ENCODE measurements at regions not wholly inside any gene's neighbourhood (a gene's known extent, or its start where the extent isn't known, plus 50 kb on each side); places are given as distances from the start of the nearest gene placed in this dataset.

- Mint-ChIP-seq H3K9me3 (no peaks in the 10 kb centered on the region), H3K27me3 (ENCODE audit: low read depth in 2 of 2) (peaks cover 0 to 11% of the 10 kb centered on the region in 2 donors), H3K36me3 (no peaks in the 10 kb centered on the region), H3K27ac (no peak overlapping the region), H3K4me1 (no peaks in the 10 kb centered on the region), H3K4me3 (no peak overlapping the region)
- no peak for DNase-seq
- Histone ChIP-seq H3K36me3 (ENCODE audit: control insufficient read depth, insufficient read depth, low read length) (no peaks in the 10 kb centered on the region), H3K4me3 (ENCODE audit: low read length) (no peak overlapping the region), H3K9me3 (ENCODE audit: control insufficient read depth, insufficient read depth, low read length) (no peaks in the 10 kb centered on the region), H3K27me3 (ENCODE audit: control insufficient read depth, insufficient read depth, low read length) (no peaks in the 10 kb centered on the region), H3K4me1 (ENCODE audit: control insufficient read depth, insufficient read depth, low read length) (no peaks in the 10 kb centered on the region), H3K27ac (ENCODE audit: low read length) (no peak overlapping the region)
- intact Hi-C loops (cut with micrococcal nuclease): no loop called here
- no peak for ATAC-seq
- no peak for TF ChIP-seq CTCF (IDR thresholded peaks at IDR 0.05)
- WGBS (ENCODE audit: insufficient coverage): 89% methylated on average over 4 of the region's 4 CpGs
Measured at GRCh38 chr1:94309216-94309615, 71.8 kb upstream of the ARHGAP29 start.

GRCh38 chr1:94306521-94306920, 69.1 kb upstream of the ARHGAP29 start:
- Histone ChIP-seq H3K27ac (ENCODE audit: low read length) (no peak overlapping the region), H3K36me3 (ENCODE audit: control insufficient read depth, insufficient read depth, low read length) (no peaks in the 10 kb centered on the region), H3K9me3 (ENCODE audit: control insufficient read depth, insufficient read depth, low read length) (no peaks in the 10 kb centered on the region), H3K4me1 (ENCODE audit: control insufficient read depth, insufficient read depth, low read length) (no peaks in the 10 kb centered on the region), H3K4me3 (ENCODE audit: low read length) (no peak overlapping the region), H3K27me3 (ENCODE audit: control insufficient read depth, insufficient read depth, low read length) (no peaks in the 10 kb centered on the region)
- intact Hi-C loops (cut with micrococcal nuclease): no loop called here
- no peaks in the 10 kb centered on the region for H3K36me3 Mint-ChIP-seq
- DNase-seq (no peak), ATAC-seq (no peak)
- no peak overlapping the region for H3K4me3 Mint-ChIP-seq
- peaks cover 0 to 12% of the 10 kb centered on the region in 2 donors for H3K27me3 Mint-ChIP-seq (ENCODE audit: low read depth in 2 of 2)
- no peak for TF ChIP-seq CTCF (IDR thresholded peaks at IDR 0.05)
- no peaks in the 10 kb centered on the region for H3K4me1 Mint-ChIP-seq
- no peaks in the 10 kb centered on the region for H3K9me3 Mint-ChIP-seq
- WGBS (ENCODE audit: insufficient coverage): 100% methylated on average over 1 of the region's 1 CpG
- no peak overlapping the region for H3K27ac Mint-ChIP-seq

- ATAC-seq (no peak), DNase-seq (no peak)
- no peaks in the 10 kb centered on the region for H3K27me3 ChIP-seq (ENCODE audit: control insufficient read depth, insufficient read depth, low read length)
- no peak overlapping the region for H3K27ac Mint-ChIP-seq
- no peaks in the 10 kb centered on the region for H3K4me1 ChIP-seq (ENCODE audit: control insufficient read depth, insufficient read depth, low read length)
- WGBS (ENCODE audit: insufficient coverage): 80% methylated on average over 1 of the region's 1 CpG
- intact Hi-C loops (cut with micrococcal nuclease): no loop called here
- no peaks in the 10 kb centered on the region for H3K4me1 Mint-ChIP-seq
- no peaks in the 10 kb centered on the region for H3K36me3 ChIP-seq (ENCODE audit: control insufficient read depth, insufficient read depth, low read length)
- H3K4me3 Mint-ChIP-seq: no peak overlapping the region
- no peak overlapping the region for H3K27ac ChIP-seq (ENCODE audit: low read length)
- H3K9me3 Mint-ChIP-seq: no peaks in the 10 kb centered on the region
- H3K27me3 Mint-ChIP-seq (ENCODE audit: low read depth in 2 of 2): peaks cover 0 to 12% of the 10 kb centered on the region in 2 donors
- H3K9me3 ChIP-seq (ENCODE audit: control insufficient read depth, insufficient read depth, low read length): no peaks in the 10 kb centered on the region
- TF ChIP-seq CTCF (IDR thresholded peaks at IDR 0.05): no peak
- H3K36me3 Mint-ChIP-seq: no peaks in the 10 kb centered on the region
- no peak overlapping the region for H3K4me3 ChIP-seq (ENCODE audit: low read length)
Measured at GRCh38 chr1:94305704-94306103, 68.3 kb upstream of the ARHGAP29 start.

GRCh38 chr1:94304553-94304952, 67.2 kb upstream of the ARHGAP29 start:
- WGBS (ENCODE audit: insufficient coverage): 78% methylated on average over 1 of the region's 1 CpG
- intact Hi-C loops (cut with micrococcal nuclease): no loop called here
- DNase-seq (no peak), ATAC-seq (no peak)
- Mint-ChIP-seq H3K4me1 (no peaks in the 10 kb centered on the region), H3K4me3 (no peak overlapping the region), H3K27ac (no peak overlapping the region), H3K36me3 (no peaks in the 10 kb centered on the region), H3K9me3 (no peaks in the 10 kb centered on the region), H3K27me3 (ENCODE audit: low read depth in 2 of 2) (peaks cover 0 to 15% of the 10 kb centered on the region in 2 donors)
- no peak overlapping the region for H3K4me3 ChIP-seq (ENCODE audit: low read length)
- no peaks in the 10 kb centered on the region for H3K27me3 ChIP-seq (ENCODE audit: control insufficient read depth, insufficient read depth, low read length)
- no peak for TF ChIP-seq CTCF (IDR thresholded peaks at IDR 0.05)
- H3K4me1 ChIP-seq (ENCODE audit: control insufficient read depth, insufficient read depth, low read length): no peaks in the 10 kb centered on the region
- H3K27ac ChIP-seq (ENCODE audit: low read length): no peak overlapping the region
- no peaks in the 10 kb centered on the region for H3K36me3 ChIP-seq (ENCODE audit: control insufficient read depth, insufficient read depth, low read length)
- H3K9me3 ChIP-seq (ENCODE audit: control insufficient read depth, insufficient read depth, low read length): no peaks in the 10 kb centered on the region

Measured in natural killer cell (primary cell).